IMR-90 (cell line): ENCODE measurements at regions not wholly inside any gene's neighbourhood (a gene's known extent, or its start where the extent isn't known, plus 50 kb on each side); places are given as distances from the start of the nearest gene placed in this dataset.

Experiments used
- ATAC-seq: fragments of 200-7000 bp; cut with Tn5 transposase; 2 replicates; pipeline ENCODE4 v1.9.1; 2020; ENCODE audit warnings: low read depth, mild to moderate bottlenecking, moderate library complexity
- BruUV-seq: library from RNA; stranded (reverse); fragments of 400-500 nt; replicated peaks from 2 replicates; lab custom pipeline; 2021; lab: Mats Ljungman, UMichigan
- CTCF ChIA-PET: fragments of 300-600 bp; formaldehyde crosslinking; extraction: SDS; loops from one replicate; lab custom pipeline; 2021; ENCODE audit warnings: antibody characterized with exemption; lab: Yijun Ruan, JAX
- POLR2A ChIA-PET: fragments of 300-600 bp; sonication (Branson Sonifier 250); formaldehyde crosslinking; loops from one replicate; lab custom pipeline; 2022; ENCODE audit warnings: antibody characterized with exemption; ENCODE audit not compliant: unreplicated experiment; lab: Charles Lee
- DNase-seq: peaks from one replicate; pipeline ENCODE4 v3.0.0; 2013
- H2AFZ ChIP-seq: replicated peaks from 2 replicates; pipeline ENCODE3; 2013; ENCODE audit warnings: low read length, mild to moderate bottlenecking; ENCODE audit not compliant: poor library complexity
- H2AK5ac ChIP-seq: 2 replicates; pipeline ENCODE4 v1.6.1; 2013; ENCODE audit warnings: low read depth, low read length, inconsistent platforms
- H2AK9ac ChIP-seq: replicated peaks from 2 replicates; pipeline ENCODE3; 2013; ENCODE audit warnings: mild to moderate bottlenecking, low read depth, low read length, moderate library complexity; ENCODE audit not compliant: poor library complexity
- H2BK120ac ChIP-seq: 2 replicates; pipeline ENCODE4 v1.6.1; 2013; ENCODE audit warnings: low read depth, low read length, inconsistent platforms
- H2BK15ac ChIP-seq: 3 replicates; pipeline ENCODE4 v1.6.1; 2013; ENCODE audit warnings: low read depth, low read length, inconsistent platforms
- H2BK20ac ChIP-seq: 2 replicates; pipeline ENCODE4 v1.6.1; 2013; ENCODE audit warnings: low read depth, mild to moderate bottlenecking, inconsistent platforms, low read length, moderate library complexity
- H2BK5ac ChIP-seq: 2 replicates; pipeline ENCODE4 v1.6.1; 2013; ENCODE audit warnings: mild to moderate bottlenecking, low read depth, low read length, inconsistent platforms; ENCODE audit not compliant: poor library complexity, severe bottlenecking
- H3K14ac ChIP-seq: replicated peaks from 2 replicates; pipeline ENCODE4 v1.6.1; 2013; ENCODE audit warnings: low read depth, low read length, inconsistent platforms
- H3K18ac ChIP-seq: 2 replicates; pipeline ENCODE4 v1.6.1; 2013; ENCODE audit warnings: low read depth, low read length, control low read depth
- H3K23ac ChIP-seq: 2 replicates; pipeline ENCODE4 v1.6.1; 2013; ENCODE audit warnings: low read depth, low read length, inconsistent platforms
- H3K27ac ChIP-seq: 2 replicates; pipeline ENCODE4 v1.5.1; 2013; ENCODE audit warnings: mild to moderate bottlenecking, control low read depth, low read length; ENCODE audit not compliant: insufficient read depth
- H3K27me3 ChIP-seq: 2 replicates; pipeline ENCODE4 v1.6.1; 2013; ENCODE audit warnings: low read length; ENCODE audit not compliant: control insufficient read depth, insufficient read depth
- H3K36me3 ChIP-seq: 2 replicates; pipeline ENCODE4 v1.6.1; 2013; ENCODE audit warnings: low read length, mixed read lengths; ENCODE audit not compliant: control insufficient read depth, insufficient read depth
- H3K4ac ChIP-seq: 2 replicates; pipeline ENCODE4 v1.6.1; 2013; ENCODE audit warnings: low read depth, low read length, inconsistent platforms
- H3K4me1 ChIP-seq: 2 replicates; pipeline ENCODE4 v1.6.1; 2013; ENCODE audit warnings: low read length, mixed read lengths; ENCODE audit not compliant: control insufficient read depth, insufficient read depth
- H3K4me2 ChIP-seq: 2 replicates; pipeline ENCODE4 v1.6.1; 2013; ENCODE audit warnings: low read depth, mild to moderate bottlenecking, control low read depth, low read length, moderate library complexity
- H3K4me3 ChIP-seq: 2 replicates; pipeline ENCODE4 v1.5.1; 2013; ENCODE audit warnings: low read depth, mild to moderate bottlenecking, control low read depth, low read length, moderate library complexity; ENCODE audit not compliant: insufficient read depth
- H3K56ac ChIP-seq: 2 replicates; pipeline ENCODE4 v1.6.1; 2013; ENCODE audit warnings: low read length, inconsistent platforms; ENCODE audit not compliant: insufficient read depth; ENCODE audit errors: extremely low read depth
- H3K79me1 ChIP-seq, 2 experiments: 2 replicates each; pipeline ENCODE4 v1.6.1; 2013; ENCODE audit warnings: low read length in 2 of 2, inconsistent platforms in 1 of 2, low read depth in 1 of 2
- H3K9ac ChIP-seq: 2 replicates; pipeline ENCODE4 v1.6.1; 2013; ENCODE audit warnings: low read depth, low read length, control low read depth
- H3K9me1 ChIP-seq: 2 replicates; pipeline ENCODE4 v1.6.1; 2013; ENCODE audit warnings: low read length, inconsistent platforms; ENCODE audit not compliant: insufficient read depth
- H3K9me3 ChIP-seq: 2 replicates; pipeline ENCODE4 v1.6.1; 2013; ENCODE audit warnings: low read length; ENCODE audit not compliant: control insufficient read depth, insufficient read depth
- H4K20me1 ChIP-seq: 2 replicates; pipeline ENCODE4 v1.6.1; 2013; ENCODE audit warnings: low read length, inconsistent platforms; ENCODE audit not compliant: insufficient read depth
- H4K5ac ChIP-seq: 2 replicates; pipeline ENCODE4 v1.6.1; 2013; ENCODE audit warnings: mild to moderate bottlenecking, low read depth, low read length, control low read depth
- H4K8ac ChIP-seq, 2 experiments: 2 replicates each; pipeline ENCODE4 v1.6.1; 2013; ENCODE audit warnings: low read depth in 2 of 2, low read length in 2 of 2, control low read depth in 1 of 2, inconsistent platforms in 1 of 2
- H4K91ac ChIP-seq: 2 replicates; pipeline ENCODE4 v1.6.1; 2013; ENCODE audit warnings: low read depth, low read length, inconsistent platforms; ENCODE audit not compliant: insufficient read depth
- CEBPB ChIP-seq: IDR thresholded peaks from 2 replicates; pipeline ENCODE4 v1.6.1; 2012; ENCODE audit warnings: low read depth, low read length, improper control_type of control experiment
- CTCF ChIP-seq: conservative IDR thresholded peaks from 2 replicates; pipeline ENCODE4 v1.5.1; 2012; ENCODE audit warnings: mild to moderate bottlenecking, low read depth, low read length, improper control_type of control experiment
- WGBS, 2 experiments: methylation state at CpG; one replicate each; pipeline versions ENCODE4 v1.1.5 to v1.1.7; 2013; ENCODE audit warnings: missing lambda C conversion rate in 2 of 2; ENCODE audit not compliant: insufficient read length in 1 of 2; ENCODE audit errors: extremely low coverage in 2 of 2; 5-methylcytosine and 5-hydroxymethylcytosine counted together
- dilution Hi-C: fragments of 300-500 bp; cut with HindIII; formaldehyde crosslinking; loops from one replicate; pipeline ENCODE4 v1.14.3; 2018; ENCODE audit warnings: low sequenced_read_pairs; ENCODE audit not compliant: unreplicated experiment
- in situ Hi-C: fragments of 300-500 bp; cut with MboI; formaldehyde crosslinking; loops from 3 replicates; pipeline ENCODE4 v1.14.3; 2019; ENCODE audit warnings: low sequenced_read_pairs, inconsistent platforms, mixed read lengths
- intact Hi-C: fragments of 100-400 bp; cut with micrococcal nuclease; formaldehyde crosslinking; loops from 2 replicates; pipeline ENCODE4 v1.10.0; 2022

- TF ChIP-seq CEBPB (peak; percentile 14; the same call in 1 of the 2 replicates), CTCF (no peak)
- Histone ChIP-seq H2BK5ac (no peak overlapping the region), H2AK5ac (no peak overlapping the region), H3K9ac (no peak overlapping the region), H4K91ac (no peak overlapping the region), H3K79me1 (no peaks in the 10 kb centered on the region), H2BK20ac (no peak overlapping the region), H3K4ac (no peak overlapping the region), H3K18ac (no peak overlapping the region), H2BK15ac (no peak overlapping the region), H2AFZ (no peak overlapping the region), H3K14ac (no peak overlapping the region), H3K56ac (no peak overlapping the region), H3K4me3 (no peak overlapping the region), H3K27ac (no peak overlapping the region), H3K23ac (no peak overlapping the region), H4K5ac (no peak overlapping the region), H3K36me3 (no peaks in the 10 kb centered on the region), H3K9me3 (no peaks in the 10 kb centered on the region), H2AK9ac (no peak overlapping the region), H3K4me1 (no peaks in the 10 kb centered on the region), H3K9me1 (no peaks in the 10 kb centered on the region), H4K8ac (no peak overlapping the region), H2BK120ac (no peak overlapping the region), H4K20me1 (no peaks in the 10 kb centered on the region), H3K4me2 (no peak overlapping the region), H3K27me3 (no peaks in the 10 kb centered on the region)
- BruUV-seq: no TSS peak
- POLR2A ChIA-PET: no interaction called here
- CTCF ChIA-PET: no interaction called here
- ATAC-seq (no peak), DNase-seq (no peak)
- in situ Hi-C loops (no loop called here), dilution Hi-C loops (no loop called here), intact Hi-C loops (no loop called here)
- no CpG with 5 or more reads among the region's 1 CpG for WGBS, 2 experiments
Observed at GRCh38 chr5:126052791-126053190, 370.4 kb upstream of the GRAMD2B start.
